OCI-LY7 (cell line): ENCODE measurements at regions not wholly inside any gene's neighbourhood (a gene's known extent, or its start where the extent isn't known, plus 50 kb on each side); places are given as distances from the start of the nearest gene placed in this dataset.

Source experiments
- CTCF ChIP-seq: fragments of 200-600 bp; sonication (generic); conservative IDR thresholded peaks from 2 replicates; pipeline ENCODE4 v1.5.1; 2014; ENCODE audit warnings: mild to moderate bottlenecking, antibody characterized with exemption, low read length, moderate library complexity, mixed read lengths
- EZH2phosphoT487 ChIP-seq: fragments of 200-600 bp; sonication (generic); IDR thresholded peaks from 2 replicates; pipeline ENCODE4 v1.6.1; 2018; ENCODE audit warnings: low read depth, borderline replicate concordance, mild to moderate bottlenecking, mixed run types, antibody characterized with exemption, low read length, moderate library complexity, mixed read lengths

GRCh38 chr7:156156734-156157408 is 344.6 kb upstream of the SHH start:
- TF ChIP-seq CTCF (peak; percentile 43), EZH2phosphoT487 (no peak)
